ENCODE measurements at regions not wholly inside any gene's neighbourhood (a gene's known extent, or its start where the extent isn't known, plus 50 kb on each side); places are given as distances from the start of the nearest gene placed in this dataset.

DNA sequence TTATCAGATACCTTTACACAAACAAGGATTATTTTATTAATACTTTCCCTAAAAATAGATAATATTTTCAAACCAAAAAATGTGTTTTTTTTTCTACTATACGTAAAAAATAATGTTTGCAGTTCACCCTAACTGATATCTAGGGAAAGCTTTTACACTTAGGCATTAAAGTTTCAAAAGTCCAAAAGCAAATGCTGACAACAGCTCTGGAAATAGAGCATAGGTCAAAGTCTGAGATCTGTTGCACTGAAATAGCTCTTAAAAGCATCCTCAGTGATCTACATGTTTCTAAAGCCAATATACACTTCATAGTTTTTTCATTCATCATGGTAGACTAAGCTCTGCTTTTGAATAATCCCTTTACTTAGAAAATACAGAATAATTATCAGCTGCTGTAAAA lies 222.8 kb downstream of the TRAM1L1 start:
- Histone ChIP-seq H3K9me2 (ENCODE audit: insufficient read depth) (no peaks in the 10 kb centered on the region), H3K4me1 (ENCODE audit: insufficient read depth) (no peaks in the 10 kb centered on the region), H3K4me3 (no peak overlapping the region), H3F3A (replicated peaks; ENCODE audit: low read depth) (no peaks in the 10 kb centered on the region), H4K20me1 (replicated peaks; ENCODE audit: insufficient read depth) (no peaks in the 10 kb centered on the region), H3K79me2 (replicated peaks; ENCODE audit: insufficient read depth) (no peaks in the 10 kb centered on the region), H3K27me3 (ENCODE audit: insufficient read depth) (no peaks in the 10 kb centered on the region), H2AFZ (no peak overlapping the region), H3K36me3 (ENCODE audit: insufficient read depth) (no peaks in the 10 kb centered on the region), H3K4me2 (no peak overlapping the region), H3K27ac (ENCODE audit: low read depth) (no peak overlapping the region)
- Mint-ChIP-seq H3K36me3 (ENCODE audit: low read depth) (no peaks in the 10 kb centered on the region), H3K27ac (no peak overlapping the region), H3K4me3 (no peak overlapping the region), H3K9me3 (no peaks in the 10 kb centered on the region), H3K27me3 (ENCODE audit: insufficient read depth, low read depth, poor library complexity) (no peaks in the 10 kb centered on the region), H3K4me1 (peaks cover 4% of the 10 kb centered on the region; the same call in 2 of the 3 replicates)
- TF ChIP-seq NANOG (IDR thresholded peaks at IDR 0.05; ENCODE audit: borderline replicate concordance) = no peak
- no peak for TF ChIP-seq STAT1 (IDR thresholded peaks at IDR 0.05; ENCODE audit: unreplicated experiment)
- no peak for TF ChIP-seq ZNF114 (CRISPR knock-in tag; IDR thresholded peaks at IDR 0.05)
- no peak for TF ChIP-seq EZH2 (IDR thresholded peaks at IDR 0.05; ENCODE audit: low read depth, unreplicated experiment)
- TF ChIP-seq ETS1 (IDR thresholded peaks at IDR 0.05) = no peak
- TF ChIP-seq JUNB (IDR thresholded peaks at IDR 0.05; ENCODE audit: unreplicated experiment) = no peak
- TF ChIP-seq CTCF (conservative IDR thresholded peaks at IDR 0.05; ENCODE audit: low read depth in 2 of 2) = no peak
- TF ChIP-seq EZH2phosphoT487 (IDR thresholded peaks at IDR 0.05; ENCODE audit: unreplicated experiment) = no peak
- no peak for TF ChIP-seq ZNF331 (CRISPR knock-in tag; IDR thresholded peaks at IDR 0.05; ENCODE audit: low read depth)
- TF ChIP-seq, protein P1, sequence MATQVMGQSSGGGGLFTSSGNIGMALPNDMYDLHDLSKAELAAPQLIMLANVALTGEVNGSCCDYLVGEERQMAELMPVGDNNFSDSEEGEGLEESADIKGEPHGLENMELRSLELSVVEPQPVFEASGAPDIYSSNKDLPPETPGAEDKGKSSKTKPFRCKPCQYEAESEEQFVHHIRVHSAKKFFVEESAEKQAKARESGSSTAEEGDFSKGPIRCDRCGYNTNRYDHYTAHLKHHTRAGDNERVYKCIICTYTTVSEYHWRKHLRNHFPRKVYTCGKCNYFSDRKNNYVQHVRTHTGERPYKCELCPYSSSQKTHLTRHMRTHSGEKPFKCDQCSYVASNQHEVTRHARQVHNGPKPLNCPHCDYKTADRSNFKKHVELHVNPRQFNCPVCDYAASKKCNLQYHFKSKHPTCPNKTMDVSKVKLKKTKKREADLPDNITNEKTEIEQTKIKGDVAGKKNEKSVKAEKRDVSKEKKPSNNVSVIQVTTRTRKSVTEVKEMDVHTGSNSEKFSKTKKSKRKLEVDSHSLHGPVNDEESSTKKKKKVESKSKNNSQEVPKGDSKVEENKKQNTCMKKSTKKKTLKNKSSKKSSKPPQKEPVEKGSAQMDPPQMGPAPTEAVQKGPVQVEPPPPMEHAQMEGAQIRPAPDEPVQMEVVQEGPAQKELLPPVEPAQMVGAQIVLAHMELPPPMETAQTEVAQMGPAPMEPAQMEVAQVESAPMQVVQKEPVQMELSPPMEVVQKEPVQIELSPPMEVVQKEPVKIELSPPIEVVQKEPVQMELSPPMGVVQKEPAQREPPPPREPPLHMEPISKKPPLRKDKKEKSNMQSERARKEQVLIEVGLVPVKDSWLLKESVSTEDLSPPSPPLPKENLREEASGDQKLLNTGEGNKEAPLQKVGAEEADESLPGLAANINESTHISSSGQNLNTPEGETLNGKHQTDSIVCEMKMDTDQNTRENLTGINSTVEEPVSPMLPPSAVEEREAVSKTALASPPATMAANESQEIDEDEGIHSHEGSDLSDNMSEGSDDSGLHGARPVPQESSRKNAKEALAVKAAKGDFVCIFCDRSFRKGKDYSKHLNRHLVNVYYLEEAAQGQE (IDR thresholded peaks at IDR 0.05; ENCODE audit: unreplicated experiment) = no peak
- no peak for TF ChIP-seq CREB1 (CRISPR knock-in tag; IDR thresholded peaks at IDR 0.05; ENCODE audit: low read depth)
- TF ChIP-seq POLR2AphosphoS5 (IDR thresholded peaks at IDR 0.05; ENCODE audit: low read depth) = no peak
- no peak for TF ChIP-seq ZNF462 (CRISPR knock-in tag; IDR thresholded peaks at IDR 0.05)
- ATAC-seq (no peak), DNase-seq (ENCODE audit: low spot score) (no peak)

All from GM23338 (cell line).